HG03378 (cell line): ENCODE measurements at regions not wholly inside any gene's neighbourhood (a gene's known extent, or its start where the extent isn't known, plus 50 kb on each side); places are given as distances from the start of the nearest gene placed in this dataset.
A peak's percentile ranks its signal among the peaks of the same experiment; 100 is the strongest.
"Not testable (repeated sequence)": the region's sequence is repeated elsewhere in the genome, so short reads cannot be mapped to it uniquely, and the experiment has no call there.

ENCODE experiments used
- ATAC-seq: cut with Tn5 transposase; IDR thresholded peaks from one replicate; pipeline ENCODE4 v1.9.1; 2021; ENCODE audit warnings: mild to moderate bottlenecking, moderate library complexity; ENCODE audit not compliant: unreplicated experiment

GRCh38 chr14:101634202-101634849, 73.0 kb downstream of the DIO3 start:
- ATAC-seq = no peak

- ATAC-seq = no peak
These were observed 73.8 kb downstream of the DIO3 start for GRCh38 chr14:101634850-101635748.

GRCh38 chr14:101635749-101636560, 74.7 kb downstream of the DIO3 start:
- ATAC-seq = peak; percentile 80

- no peak for ATAC-seq
These were observed 78.0 kb downstream of the DIO3 start for GRCh38 chr14:101639241-101639833.

- ATAC-seq = no peak
These were observed 82.4 kb downstream of the DIO3 start for GRCh38 chr14:101643651-101644050.

- no peak for ATAC-seq
These were observed 92.8 kb downstream of the DIO3 start for GRCh38 chr14:101654051-101654450.

GRCh38 chr14:101657372-101657771, 96.1 kb downstream of the DIO3 start:
- no peak for ATAC-seq

- no peak for ATAC-seq
These were observed 95.9 kb upstream of the PPP2R5C start for GRCh38 chr14:101665478-101666078.

- ATAC-seq = no peak
These were observed 95.2 kb upstream of the PPP2R5C start for GRCh38 chr14:101666264-101666663.

GRCh38 chr14:101669629-101670028, 91.9 kb upstream of the PPP2R5C start:
- ATAC-seq = no peak

GRCh38 chr14:101673873-101674272, 87.6 kb upstream of the PPP2R5C start:
- ATAC-seq = no peak

GRCh38 chr14:101675835-101676234, 85.7 kb upstream of the PPP2R5C start:
- ATAC-seq = not testable (repeated sequence)

- not testable (repeated sequence) for ATAC-seq
These were observed 83.6 kb upstream of the PPP2R5C start for GRCh38 chr14:101677912-101678327.

- no peak for ATAC-seq
These were observed 79.7 kb upstream of the PPP2R5C start for GRCh38 chr14:101681795-101682194.

- no peak for ATAC-seq
These were observed 78.1 kb upstream of the PPP2R5C start for GRCh38 chr14:101683365-101683764.

GRCh38 chr14:101687756-101688546, 73.6 kb upstream of the PPP2R5C start:
- no peak for ATAC-seq

- ATAC-seq = no peak
These were observed 72.4 kb upstream of the PPP2R5C start for GRCh38 chr14:101689039-101689501.

- not testable (repeated sequence) for ATAC-seq
These were observed 71.5 kb upstream of the PPP2R5C start for GRCh38 chr14:101689966-101690365.

- no peak for ATAC-seq
These were observed 65.8 kb upstream of the PPP2R5C start for GRCh38 chr14:101695659-101696058.

- no peak for ATAC-seq
These were observed 57.4 kb upstream of the PPP2R5C start for GRCh38 chr14:101704140-101704539.
